NCI-H1417 treated with DMSO at 0.1 percent for 48 hours (cell line): ENCODE measurements at regions not wholly inside any gene's neighbourhood (a gene's known extent, or its start where the extent isn't known, plus 50 kb on each side); places are given as distances from the start of the nearest gene placed in this dataset.

Experiments used
- DNase-seq: peaks from one replicate; lab custom pipeline; 2025; lab: John Stamatoyannopoulos, UW

- DNase-seq: no peak
Measured at GRCh38 chr6:23021487-23021886, 452.1 kb downstream of the HDGFL1 start.

GRCh38 chr6:23027281-23027680 is 457.9 kb downstream of the HDGFL1 start:
- DNase-seq: peak; percentile 90

GRCh38 chr6:23031986-23032385 is 462.6 kb downstream of the HDGFL1 start:
- DNase-seq: no peak

DNA sequence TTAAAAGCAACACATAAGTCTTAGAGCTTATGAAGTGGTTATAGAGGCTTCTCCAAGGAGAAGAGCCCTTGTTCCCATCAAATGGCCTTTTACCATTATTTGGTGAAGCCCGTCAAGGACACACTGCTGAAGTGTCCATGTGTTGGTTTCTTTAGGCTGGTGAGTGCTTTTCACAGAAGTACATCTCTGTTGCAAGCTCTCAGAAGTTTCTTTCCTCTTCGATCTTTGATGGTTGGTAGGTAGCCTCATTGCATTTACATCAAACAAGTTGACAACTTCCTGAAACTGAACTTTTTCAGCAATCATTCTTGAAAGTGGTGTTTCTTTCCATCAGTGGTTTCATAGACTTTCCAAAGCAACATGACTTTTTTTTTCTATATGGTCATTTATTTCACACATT is 465.6 kb downstream of the HDGFL1 start:
- DNase-seq: no peak

DNA sequence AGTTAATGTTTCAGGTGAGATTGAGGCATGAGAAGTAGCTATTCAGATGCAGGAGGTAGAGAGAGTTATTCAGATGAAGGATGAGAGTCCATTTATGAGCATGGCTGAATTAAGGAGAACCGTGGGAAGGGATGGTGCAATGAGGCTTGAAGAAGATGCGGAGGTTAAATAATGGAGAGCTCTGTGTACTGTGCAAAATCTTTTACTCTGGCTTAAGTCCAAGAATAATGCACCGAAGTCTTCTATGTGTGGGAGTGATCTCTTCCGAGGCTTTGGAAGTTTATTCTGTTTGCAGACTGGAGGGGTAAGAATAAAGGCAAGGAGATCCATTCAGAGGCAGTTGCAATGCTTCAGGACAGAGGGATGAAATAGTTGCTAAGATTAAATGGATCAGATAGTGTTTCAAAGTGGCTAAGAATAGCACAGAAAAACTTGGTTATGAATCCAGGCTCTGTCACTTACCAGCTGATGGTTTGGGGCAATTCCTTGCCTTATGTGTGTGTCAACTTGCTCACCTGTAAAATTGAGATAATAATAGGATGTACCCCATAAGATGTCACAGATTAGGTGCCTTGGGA is 467.1 kb downstream of the HDGFL1 start:
- DNase-seq: no peak

- DNase-seq: no peak
Measured at GRCh38 chr6:23040899-23041298, 471.5 kb downstream of the HDGFL1 start.

GRCh38 chr6:23045280-23045679 is 475.9 kb downstream of the HDGFL1 start:
- no peak for DNase-seq

- DNase-seq: no peak
Measured at GRCh38 chr6:23055523-23055922, 486.2 kb downstream of the HDGFL1 start.

GRCh38 chr6:23073821-23074220 is 504.5 kb downstream of the HDGFL1 start:
- no peak for DNase-seq

DNA sequence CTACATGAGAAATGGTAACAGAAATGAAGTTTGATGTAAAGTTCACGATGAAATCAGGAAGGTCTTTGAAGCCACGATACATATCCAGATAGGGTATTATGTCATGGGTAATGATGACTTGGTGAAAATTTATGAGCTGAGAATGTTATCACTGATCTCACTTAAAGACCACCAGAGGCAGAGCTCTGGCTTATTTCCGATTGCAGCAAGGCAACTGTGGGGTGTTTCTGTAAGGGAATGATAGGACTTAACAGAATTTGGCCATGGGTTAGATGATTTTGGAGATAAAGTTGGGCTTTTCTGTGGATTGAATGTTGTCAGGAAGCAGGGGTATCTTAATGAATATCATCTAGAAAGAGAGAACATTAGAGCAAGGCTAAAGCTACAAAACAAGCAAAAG is 508.4 kb downstream of the HDGFL1 start:
- DNase-seq: no peak

- no peak for DNase-seq
Measured at GRCh38 chr6:23081701-23082100, 512.3 kb downstream of the HDGFL1 start.

GRCh38 chr6:23086100-23086499 is 516.7 kb downstream of the HDGFL1 start:
- DNase-seq: no peak

DNA sequence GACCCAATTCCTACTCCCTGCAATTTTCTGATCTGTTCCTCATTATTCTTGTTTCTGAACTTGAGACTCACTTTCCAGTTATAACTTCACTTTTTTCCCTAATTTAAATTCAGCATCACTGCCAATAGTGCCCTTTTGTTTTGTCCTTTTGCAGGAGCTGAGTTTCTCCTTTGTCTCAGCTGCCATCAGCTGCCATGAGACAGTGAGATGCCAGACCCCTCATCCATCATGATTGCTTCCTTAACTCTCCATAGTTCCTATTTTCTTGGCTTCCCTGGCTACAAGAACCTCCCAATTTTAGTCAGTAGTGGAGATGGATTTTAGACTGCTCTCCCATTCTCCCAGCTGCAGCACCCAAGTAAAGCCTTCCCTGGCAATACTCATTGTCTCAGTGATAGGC is 518.1 kb downstream of the HDGFL1 start:
- no peak for DNase-seq

GRCh38 chr6:23088761-23089160 is 519.4 kb downstream of the HDGFL1 start:
- no peak for DNase-seq

DNA sequence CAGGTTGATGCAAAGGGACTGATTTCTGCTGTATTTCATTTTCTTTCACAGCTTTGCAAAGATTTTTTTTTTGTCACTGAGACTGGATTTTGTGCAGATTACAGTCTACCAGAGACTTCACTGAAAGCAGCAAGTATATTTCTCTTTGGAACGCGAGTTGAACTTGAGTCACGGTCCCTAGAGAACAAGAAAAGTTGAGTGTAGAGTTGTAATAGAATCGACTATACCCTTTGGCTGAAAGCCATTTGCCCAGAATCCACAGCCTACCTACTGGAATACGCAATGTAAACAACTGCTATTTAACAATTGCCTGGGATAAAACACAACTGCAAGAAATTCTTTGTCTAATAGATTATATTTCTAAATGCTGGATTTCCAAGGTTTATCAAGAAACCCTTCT is 520.6 kb downstream of the HDGFL1 start:
- no peak for DNase-seq

GRCh38 chr6:23091795-23092194 is 522.4 kb downstream of the HDGFL1 start:
- no peak for DNase-seq

DNA sequence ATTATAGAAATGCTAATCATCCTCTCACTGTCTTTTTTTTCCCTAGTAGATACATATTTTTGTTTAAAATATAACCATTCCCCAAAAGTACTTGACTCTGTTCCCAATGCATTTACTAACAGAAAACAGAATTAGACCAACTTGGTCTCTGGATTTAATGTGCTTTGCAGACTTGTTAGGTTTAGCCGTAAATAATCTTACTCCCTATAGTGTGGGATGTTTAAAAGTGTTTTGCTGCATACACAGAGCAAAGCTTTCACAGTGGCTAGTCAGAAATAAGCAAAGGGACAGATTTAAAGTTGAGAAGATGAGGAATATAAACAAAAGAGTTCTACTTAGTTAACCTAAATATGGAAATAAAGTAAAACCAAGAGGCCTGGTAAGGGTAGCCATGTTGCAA is 527.5 kb downstream of the HDGFL1 start:
- no peak for DNase-seq

DNA sequence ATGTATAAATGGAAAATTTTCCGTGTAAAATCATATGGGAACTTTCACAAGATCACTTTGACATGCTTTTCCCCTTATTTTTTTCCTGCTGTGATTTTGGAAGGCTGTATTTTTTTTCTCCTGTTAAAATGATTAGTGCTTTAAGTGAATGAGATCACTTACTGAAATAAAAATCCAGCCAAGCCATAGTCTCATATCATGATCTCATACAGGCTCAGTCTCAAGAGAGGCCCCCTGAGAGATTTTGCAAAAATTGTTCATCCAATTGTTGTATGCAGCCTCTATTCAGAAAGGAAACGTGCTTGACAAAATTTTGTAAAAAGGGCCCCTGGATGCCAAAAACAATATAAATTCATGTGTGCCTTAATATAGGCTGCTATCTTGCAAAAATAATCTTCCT is 528.2 kb downstream of the HDGFL1 start:
- DNase-seq: no peak

GRCh38 chr6:23106951-23107350 is 537.6 kb downstream of the HDGFL1 start:
- DNase-seq: no peak

- DNase-seq: no peak
Measured at GRCh38 chr6:23111984-23112383, 542.6 kb downstream of the HDGFL1 start.

DNA sequence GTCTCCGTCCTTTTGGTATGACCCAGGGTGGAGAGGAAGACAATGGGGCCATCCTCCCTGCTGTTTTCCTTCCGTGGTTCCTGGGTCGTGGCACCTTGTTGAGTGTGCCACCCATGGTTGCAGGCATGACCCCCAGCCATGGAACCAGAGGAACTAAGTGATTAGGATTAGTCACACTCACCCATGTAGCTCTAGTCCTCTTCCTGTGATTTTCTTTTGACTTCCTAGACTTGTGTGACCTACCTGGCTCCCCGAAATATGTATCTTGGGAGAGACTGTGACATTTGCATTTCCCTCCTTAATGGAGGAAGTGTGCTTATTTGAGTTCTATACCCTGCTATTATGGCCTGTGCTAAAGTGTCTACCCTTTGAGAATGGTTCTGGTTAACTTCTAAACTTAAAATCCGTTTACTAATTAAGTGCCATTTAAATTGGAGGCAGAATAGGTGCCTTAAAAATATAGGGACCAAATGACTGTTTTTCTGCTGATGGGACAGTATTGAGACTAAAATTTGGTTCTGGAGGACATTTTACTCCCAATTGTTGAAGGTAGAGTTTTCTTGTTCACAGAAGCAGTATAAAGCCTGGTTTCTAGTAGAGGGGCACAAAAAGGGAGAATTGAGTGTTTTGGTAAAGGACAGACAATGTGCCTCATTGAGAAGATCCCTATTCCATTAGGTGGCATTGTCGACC is 545.6 kb downstream of the HDGFL1 start:
- DNase-seq: no peak

- DNase-seq: no peak
Measured at GRCh38 chr6:23137611-23138010, 568.2 kb downstream of the HDGFL1 start.

DNA sequence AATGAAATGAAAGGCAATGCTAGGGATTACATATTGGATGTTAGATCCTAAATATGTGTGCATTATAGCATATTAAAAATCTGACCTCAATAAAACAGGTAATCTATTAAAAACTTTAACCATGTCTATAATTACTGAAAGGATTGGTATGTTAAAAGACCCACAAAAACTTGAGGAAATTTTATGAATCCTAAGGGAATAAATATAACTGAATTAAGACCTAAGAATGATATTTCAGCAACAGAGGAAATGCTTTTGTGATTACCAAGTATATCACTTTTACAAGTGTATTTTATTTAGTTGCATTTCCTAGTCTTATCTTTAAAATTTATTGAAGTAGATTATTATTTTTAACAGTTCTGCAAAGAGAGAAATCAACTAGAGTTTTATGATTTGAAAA is 571.5 kb downstream of the HDGFL1 start:
- no peak for DNase-seq

- DNase-seq: no peak
Measured at GRCh38 chr6:23145781-23146180, 576.4 kb downstream of the HDGFL1 start.
